GM12874 (cell line): ENCODE measurements at regions not wholly inside any gene's neighbourhood (a gene's known extent, or its start where the extent isn't known, plus 50 kb on each side); places are given as distances from the start of the nearest gene placed in this dataset.

ENCODE experiments used
- TF ChIP-seq, protein P1 (sequence below): IDR thresholded peaks from 2 replicates; pipeline ENCODE4 v1.5.1; 2011; ENCODE audit warnings: low read depth, mild to moderate bottlenecking, control low read depth, low read length, moderate library complexity; ENCODE audit not compliant: insufficient read depth

DNA sequence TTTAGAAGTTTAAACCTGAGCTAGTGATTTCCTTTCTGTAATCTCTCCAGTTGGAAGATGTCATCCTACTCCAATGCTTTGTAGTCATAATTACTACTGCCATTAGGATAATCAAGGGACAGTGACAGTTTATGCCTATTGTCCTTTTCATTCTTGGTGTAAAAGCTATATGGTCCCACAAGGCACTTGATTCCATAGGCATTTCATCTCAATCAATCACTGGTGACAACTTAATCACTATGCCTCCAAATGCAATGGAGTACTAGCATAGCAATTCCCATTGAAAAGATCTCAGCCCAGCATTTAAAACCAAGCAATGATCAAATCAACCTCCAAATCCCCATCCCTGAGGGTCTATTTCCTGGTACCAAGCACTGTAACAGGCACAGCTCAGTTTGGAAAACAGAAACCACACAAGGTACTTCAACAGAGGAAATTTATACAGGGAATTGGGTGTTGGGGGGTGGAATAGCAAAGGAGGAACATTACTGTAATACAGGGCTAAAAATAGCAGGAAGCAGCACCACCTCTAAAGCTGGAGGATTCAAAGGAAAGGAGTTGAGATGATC lies 51.0 kb downstream of the FHIP2A start:
- TF ChIP-seq, protein P1, sequence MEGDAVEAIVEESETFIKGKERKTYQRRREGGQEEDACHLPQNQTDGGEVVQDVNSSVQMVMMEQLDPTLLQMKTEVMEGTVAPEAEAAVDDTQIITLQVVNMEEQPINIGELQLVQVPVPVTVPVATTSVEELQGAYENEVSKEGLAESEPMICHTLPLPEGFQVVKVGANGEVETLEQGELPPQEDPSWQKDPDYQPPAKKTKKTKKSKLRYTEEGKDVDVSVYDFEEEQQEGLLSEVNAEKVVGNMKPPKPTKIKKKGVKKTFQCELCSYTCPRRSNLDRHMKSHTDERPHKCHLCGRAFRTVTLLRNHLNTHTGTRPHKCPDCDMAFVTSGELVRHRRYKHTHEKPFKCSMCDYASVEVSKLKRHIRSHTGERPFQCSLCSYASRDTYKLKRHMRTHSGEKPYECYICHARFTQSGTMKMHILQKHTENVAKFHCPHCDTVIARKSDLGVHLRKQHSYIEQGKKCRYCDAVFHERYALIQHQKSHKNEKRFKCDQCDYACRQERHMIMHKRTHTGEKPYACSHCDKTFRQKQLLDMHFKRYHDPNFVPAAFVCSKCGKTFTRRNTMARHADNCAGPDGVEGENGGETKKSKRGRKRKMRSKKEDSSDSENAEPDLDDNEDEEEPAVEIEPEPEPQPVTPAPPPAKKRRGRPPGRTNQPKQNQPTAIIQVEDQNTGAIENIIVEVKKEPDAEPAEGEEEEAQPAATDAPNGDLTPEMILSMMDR, result no peak

DNA sequence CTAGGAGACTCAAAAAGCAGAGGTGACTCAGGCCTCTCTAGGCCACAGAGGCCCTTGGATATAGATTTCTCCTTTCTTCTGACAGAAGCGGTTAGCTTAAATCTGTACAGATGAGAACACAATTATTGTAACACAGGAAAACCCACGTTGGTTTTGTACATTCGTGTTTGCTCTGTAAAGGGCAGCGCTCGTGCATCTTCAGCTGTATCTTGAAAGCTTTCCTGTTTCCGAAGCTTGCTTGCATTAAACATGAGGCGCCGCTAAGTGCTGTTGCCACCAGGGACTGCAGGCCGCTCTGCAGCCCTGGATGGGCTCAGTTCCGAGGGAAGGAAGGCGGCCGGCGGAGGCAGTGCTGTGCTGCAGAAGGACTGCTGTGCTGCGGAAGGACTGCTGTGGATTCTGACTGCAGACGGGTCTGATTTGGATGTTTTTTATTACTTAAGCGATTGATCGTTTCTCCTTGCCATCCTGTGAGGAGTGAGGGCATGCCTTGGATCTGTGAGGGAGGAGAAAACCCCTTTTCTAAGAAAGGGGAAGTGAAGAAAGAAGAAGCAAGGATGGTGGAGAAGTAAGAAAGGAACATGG lies 53.3 kb downstream of the FHIP2A start:
- TF ChIP-seq, protein P1, result no peak

DNA sequence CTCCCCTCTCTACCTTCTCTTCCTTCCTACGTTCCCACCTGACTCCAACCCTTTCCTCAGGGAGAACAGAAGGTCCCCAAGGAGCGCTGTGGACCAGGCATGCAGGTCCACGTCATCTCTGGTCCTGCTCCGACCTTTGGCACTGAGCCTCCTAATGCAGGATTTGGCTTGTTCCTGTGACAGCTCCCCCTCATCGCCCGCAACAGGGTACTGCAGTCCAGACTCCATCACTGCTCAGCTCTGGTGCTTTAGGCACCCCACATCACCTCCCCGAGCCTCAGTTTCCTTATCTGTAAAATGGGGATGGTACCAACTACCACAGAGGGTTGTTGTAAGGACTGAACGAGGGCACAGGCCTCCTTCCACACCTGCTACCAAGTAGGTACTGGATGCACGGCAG lies 54.6 kb downstream of the FHIP2A start:
- TF ChIP-seq, protein P1, result no peak

DNA sequence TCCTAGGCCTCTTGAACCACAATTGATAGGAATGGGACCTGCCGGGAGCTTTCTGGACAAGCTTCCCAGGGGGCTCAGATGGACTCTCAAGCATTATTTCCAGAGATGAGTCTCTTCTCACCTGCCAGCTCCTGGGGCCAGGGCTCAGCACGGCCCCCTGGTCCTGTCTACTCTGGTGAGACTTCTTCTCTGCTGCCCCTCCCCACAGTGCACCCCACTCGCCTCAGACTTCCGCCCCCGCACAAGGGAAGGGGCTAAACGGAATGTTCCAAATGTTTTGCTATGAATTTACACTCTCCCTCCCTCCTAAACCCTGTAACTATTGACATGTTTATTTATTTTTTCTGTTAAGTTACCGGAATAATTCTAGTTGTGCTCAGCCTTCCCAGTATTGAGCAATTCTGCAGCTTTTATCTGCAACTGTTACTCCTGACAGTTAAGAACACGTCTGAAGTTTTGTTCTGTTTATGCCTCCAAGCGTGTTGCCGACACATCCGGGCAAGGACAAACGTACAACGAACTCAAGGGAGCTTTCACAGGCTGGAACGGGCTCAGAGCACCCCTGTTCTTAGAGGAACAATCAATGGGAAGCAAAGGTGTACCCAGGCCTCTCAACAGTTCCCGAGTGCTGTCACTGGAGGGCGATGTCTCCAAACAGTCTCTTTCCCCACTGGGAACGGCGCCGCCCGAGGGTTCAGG lies 55.2 kb downstream of the FHIP2A start:
- TF ChIP-seq, protein P1, result peak; percentile 79

DNA sequence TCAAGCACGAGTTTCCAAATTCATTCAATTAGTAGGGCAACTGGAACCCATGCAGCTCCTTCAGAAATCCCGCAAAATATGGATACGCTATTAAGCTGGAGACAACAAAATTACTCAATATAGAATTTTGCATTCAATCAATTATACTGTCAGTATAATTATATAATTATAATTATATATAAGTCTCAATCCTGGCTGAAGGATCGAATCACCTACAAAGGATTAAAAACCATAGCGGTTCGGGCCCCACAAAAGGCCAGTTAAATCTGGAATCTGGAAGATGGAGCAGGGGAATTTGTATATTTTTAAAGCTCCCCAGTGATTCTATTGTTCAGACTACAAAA lies 55.7 kb downstream of the FHIP2A start:
- TF ChIP-seq, protein P1, result no peak

DNA sequence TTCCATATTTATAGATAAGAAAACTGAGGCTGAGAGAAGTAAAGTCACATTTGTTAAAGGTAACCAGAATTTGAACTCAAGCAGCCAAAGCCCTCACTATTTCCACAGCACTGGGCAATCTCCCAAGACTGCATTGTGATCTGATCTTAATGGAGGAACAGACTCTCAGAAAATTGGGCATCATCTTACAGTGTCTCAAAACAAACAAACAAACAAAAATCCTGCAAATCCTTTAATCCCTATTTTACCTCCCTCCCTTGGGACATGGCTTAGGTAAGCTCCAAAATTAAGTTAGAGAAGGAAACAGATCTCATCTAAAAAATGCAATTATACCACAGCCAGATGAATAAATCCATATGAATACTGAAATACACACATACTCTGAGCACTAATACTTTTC lies 57.5 kb downstream of the FHIP2A start:
- TF ChIP-seq, protein P1, result no peak

GRCh38 chr10:114879541-114880158 lies 58.1 kb downstream of the FHIP2A start:
- TF ChIP-seq, protein P1, result peak; percentile 85
